Activated CD4-positive, alpha-beta T cell treated with anti-CD3 and anti-CD28 coated beads for 24 hours (primary cell): ENCODE measurements at regions not wholly inside any gene's neighbourhood (a gene's known extent, or its start where the extent isn't known, plus 50 kb on each side); places are given as distances from the start of the nearest gene placed in this dataset.
"Not testable (repeated sequence)": the region's sequence is repeated elsewhere in the genome, so short reads cannot be mapped to it uniquely, and the experiment has no call there.

Source experiments
- DNase-seq, 2 donors: peaks; one replicate each; pipeline ENCODE4 v3.0.0-alpha.2; 2020; ENCODE audit warnings: low read depth in 2 of 2

GRCh38 chrX:55142206-55142918, 53.5 kb downstream of the PAGE2 start:
- DNase-seq = no peak

DNA sequence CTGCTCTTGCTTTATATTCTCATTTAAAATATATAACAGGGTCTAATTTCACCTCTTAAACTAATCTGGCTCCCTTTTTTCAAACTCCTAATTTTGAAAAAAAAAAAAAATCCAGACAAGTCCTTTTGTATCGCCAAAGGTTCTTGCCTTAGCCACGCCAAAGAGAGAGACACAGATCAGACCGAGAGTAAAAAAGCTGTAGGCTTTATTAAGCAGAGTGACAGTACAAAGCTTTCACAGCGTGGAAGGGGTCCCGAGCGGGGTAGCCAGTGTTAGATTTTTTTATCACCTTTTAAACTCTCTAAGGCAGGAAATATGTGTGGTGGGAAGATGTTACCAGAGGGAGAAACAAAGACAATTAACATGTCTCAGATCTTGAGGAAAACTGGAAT, 54.1 kb downstream of the PAGE2 start:
- DNase-seq = no peak

GRCh38 chrX:55143621-55144020, 54.8 kb downstream of the PAGE2 start:
- DNase-seq = no peak

GRCh38 chrX:55144697-55145096, 55.9 kb downstream of the PAGE2 start:
- no peak for DNase-seq

- no peak for DNase-seq
These were observed 60.4 kb downstream of the PAGE2 start for GRCh38 chrX:55149242-55149641.

GRCh38 chrX:55151199-55151598, 62.4 kb downstream of the PAGE2 start:
- DNase-seq = no peak

- no peak for DNase-seq
These were observed 60.6 kb upstream of the PAGE5 start for GRCh38 chrX:55159551-55159950.

GRCh38 chrX:55160685-55161552, 59.2 kb upstream of the PAGE5 start:
- peak; percentile 65 to 71 for DNase-seq

DNA sequence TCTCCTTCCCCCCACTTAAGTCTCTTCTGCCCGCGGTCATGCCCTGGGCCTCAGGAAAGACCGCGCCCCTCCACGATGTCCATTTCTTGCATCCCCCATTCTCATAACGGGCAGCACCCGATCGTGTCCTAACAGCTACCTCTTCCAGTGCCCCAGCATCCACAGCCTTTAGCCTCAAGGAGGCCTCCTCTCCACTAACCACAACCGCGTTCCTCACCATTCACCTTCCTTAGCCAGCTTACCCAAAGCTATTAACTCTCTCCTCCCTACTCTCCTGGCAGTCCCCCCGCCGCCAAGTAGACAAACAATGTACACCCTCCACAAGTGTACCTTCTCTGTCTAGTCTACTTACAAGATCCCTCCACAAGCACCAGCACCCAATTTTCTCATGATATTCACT, 58.6 kb upstream of the PAGE5 start:
- DNase-seq = no peak

GRCh38 chrX:55163171-55163570, 57.0 kb upstream of the PAGE5 start:
- DNase-seq = no peak

DNA sequence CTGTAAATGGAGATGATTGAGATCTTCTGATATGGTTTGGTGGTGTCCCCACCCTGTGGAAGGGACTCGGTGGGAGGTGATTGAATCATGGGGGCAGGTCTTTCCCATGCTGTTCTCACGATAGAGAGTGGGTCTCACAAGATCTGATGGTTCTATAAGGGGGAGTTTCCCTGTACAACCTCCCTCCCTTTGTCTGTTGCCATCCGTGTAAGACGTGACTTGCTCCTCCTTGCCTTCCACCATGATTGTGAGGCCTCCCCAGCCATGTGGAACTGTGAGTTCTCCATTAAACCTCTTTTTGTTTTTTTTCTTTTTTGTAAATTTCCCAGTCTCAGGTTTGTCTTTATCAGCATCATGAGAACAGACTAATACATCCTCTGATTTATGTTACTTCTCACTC, 55.1 kb upstream of the PAGE5 start:
- not testable (repeated sequence) for DNase-seq

- DNase-seq = no peak
These were observed 52.9 kb upstream of the PAGE5 start for GRCh38 chrX:55167124-55167803.

- DNase-seq = no peak
These were observed 52.2 kb upstream of the PAGE5 start for GRCh38 chrX:55167901-55168300.

- no peak for DNase-seq
These were observed 50.4 kb upstream of the PAGE5 start for GRCh38 chrX:55169782-55170181.
